ENCODE measurements at regions not wholly inside any gene's neighbourhood (a gene's known extent, or its start where the extent isn't known, plus 50 kb on each side); places are given as distances from the start of the nearest gene placed in this dataset.

DNA sequence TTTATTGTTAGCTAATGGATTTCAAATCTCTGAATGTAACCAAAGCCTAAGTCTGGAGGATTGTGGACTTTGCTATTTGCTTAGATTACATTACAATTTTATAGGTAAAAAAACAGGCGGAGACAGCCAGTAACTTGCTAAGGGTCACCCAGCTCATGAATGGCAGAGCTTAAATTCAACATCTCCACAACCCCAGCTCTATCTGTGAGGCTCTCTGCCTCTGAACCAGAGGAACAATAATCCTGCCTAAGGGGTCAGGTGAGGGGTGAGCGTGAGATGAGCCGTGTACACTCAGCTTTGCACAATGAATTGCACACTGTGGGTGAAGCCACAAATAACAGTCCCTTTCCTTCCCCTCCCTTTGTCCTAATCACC lies 69.8 kb upstream of the SPATA12 start:
- TF ChIP-seq, protein P1, sequence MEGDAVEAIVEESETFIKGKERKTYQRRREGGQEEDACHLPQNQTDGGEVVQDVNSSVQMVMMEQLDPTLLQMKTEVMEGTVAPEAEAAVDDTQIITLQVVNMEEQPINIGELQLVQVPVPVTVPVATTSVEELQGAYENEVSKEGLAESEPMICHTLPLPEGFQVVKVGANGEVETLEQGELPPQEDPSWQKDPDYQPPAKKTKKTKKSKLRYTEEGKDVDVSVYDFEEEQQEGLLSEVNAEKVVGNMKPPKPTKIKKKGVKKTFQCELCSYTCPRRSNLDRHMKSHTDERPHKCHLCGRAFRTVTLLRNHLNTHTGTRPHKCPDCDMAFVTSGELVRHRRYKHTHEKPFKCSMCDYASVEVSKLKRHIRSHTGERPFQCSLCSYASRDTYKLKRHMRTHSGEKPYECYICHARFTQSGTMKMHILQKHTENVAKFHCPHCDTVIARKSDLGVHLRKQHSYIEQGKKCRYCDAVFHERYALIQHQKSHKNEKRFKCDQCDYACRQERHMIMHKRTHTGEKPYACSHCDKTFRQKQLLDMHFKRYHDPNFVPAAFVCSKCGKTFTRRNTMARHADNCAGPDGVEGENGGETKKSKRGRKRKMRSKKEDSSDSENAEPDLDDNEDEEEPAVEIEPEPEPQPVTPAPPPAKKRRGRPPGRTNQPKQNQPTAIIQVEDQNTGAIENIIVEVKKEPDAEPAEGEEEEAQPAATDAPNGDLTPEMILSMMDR (IDR thresholded peaks at IDR 0.05) = no peak
- TF ChIP-seq POLR2A (IDR thresholded peaks at IDR 0.05) (no peak), POLR2AphosphoS5 (IDR thresholded peaks at IDR 0.05; ENCODE audit: insufficient read depth in 1 of 2, low read depth in 1 of 2) (no peak)

Measured in vagina (tissue), 2 donors.